H9 (cell line): ENCODE measurements at regions not wholly inside any gene's neighbourhood (a gene's known extent, or its start where the extent isn't known, plus 50 kb on each side); places are given as distances from the start of the nearest gene placed in this dataset.

Source experiments
- DNase-seq: peaks from one replicate; pipeline ENCODE4 v3.0.0-alpha.2; 2017
- H2AFZ ChIP-seq: one replicate; pipeline ENCODE4 v1.6.1; 2013; ENCODE audit warnings: mild to moderate bottlenecking, low read length, control low read depth, moderate library complexity
- H2AK5ac ChIP-seq: 2 replicates; pipeline ENCODE4 v1.6.1; 2013; ENCODE audit warnings: low read length, control low read depth, mixed read lengths; ENCODE audit not compliant: insufficient read length
- H2BK120ac ChIP-seq: one replicate; pipeline ENCODE4 v1.6.1; 2013; ENCODE audit warnings: low read depth, mild to moderate bottlenecking, low read length, control low read depth, inconsistent platforms; ENCODE audit not compliant: poor library complexity, severe bottlenecking
- H2BK12ac ChIP-seq: 2 replicates; pipeline ENCODE4 v1.6.1; 2013; ENCODE audit warnings: low read length, control low read depth, mixed read lengths, low read depth; ENCODE audit not compliant: insufficient read length
- H2BK15ac ChIP-seq: 2 replicates; pipeline ENCODE4 v1.6.1; 2013; ENCODE audit warnings: low read depth, low read length, control low read depth
- H2BK20ac ChIP-seq: one replicate; pipeline ENCODE4 v1.6.1; 2013; ENCODE audit warnings: low read depth, mild to moderate bottlenecking, low read length, control low read depth, inconsistent platforms; ENCODE audit not compliant: poor library complexity, severe bottlenecking
- H2BK5ac ChIP-seq: 2 replicates; pipeline ENCODE4 v1.6.1; 2013; ENCODE audit warnings: low read length, control low read depth, mixed read lengths; ENCODE audit not compliant: insufficient read length
- H3K14ac ChIP-seq: 2 replicates; pipeline ENCODE4 v1.6.1; 2013; ENCODE audit warnings: low read length, control low read depth; ENCODE audit not compliant: insufficient read depth
- H3K18ac ChIP-seq: 2 replicates; pipeline ENCODE4 v1.6.1; 2013; ENCODE audit warnings: low read depth, mild to moderate bottlenecking, mixed read lengths, low read length, control low read depth; ENCODE audit not compliant: insufficient read length
- H3K23ac ChIP-seq: 2 replicates; pipeline ENCODE4 v1.6.1; 2013; ENCODE audit warnings: low read length, control low read depth, mixed read lengths, low read depth; ENCODE audit not compliant: insufficient read length
- H3K23me2 ChIP-seq: 2 replicates; pipeline ENCODE4 v1.6.1; 2013; ENCODE audit warnings: low read depth, mild to moderate bottlenecking, mixed read lengths, low read length, control low read depth; ENCODE audit not compliant: insufficient read length, poor library complexity, severe bottlenecking
- H3K27ac ChIP-seq: 2 replicates; pipeline ENCODE4 v1.5.1; 2013; ENCODE audit warnings: low read length, control low read depth, mixed read lengths, low read depth; ENCODE audit not compliant: insufficient read length
- H3K27me3 ChIP-seq: 2 replicates; pipeline ENCODE4 v1.6.1; 2013; ENCODE audit warnings: low read length, control low read depth, inconsistent platforms; ENCODE audit not compliant: insufficient read depth
- H3K4ac ChIP-seq: 2 replicates; pipeline ENCODE4 v1.6.1; 2013; ENCODE audit warnings: low read depth, mild to moderate bottlenecking, control low read depth, inconsistent platforms, low read length, moderate library complexity
- H3K4me1 ChIP-seq: 2 replicates; pipeline ENCODE4 v1.6.1; 2013; ENCODE audit warnings: low read length, control low read depth, inconsistent platforms; ENCODE audit not compliant: insufficient read depth
- H3K4me2 ChIP-seq: 2 replicates; pipeline ENCODE4 v1.6.1; 2013; ENCODE audit warnings: low read length, control low read depth, mixed read lengths; ENCODE audit not compliant: insufficient read length, insufficient read depth
- H3K56ac ChIP-seq: 2 replicates; pipeline ENCODE4 v1.6.1; 2013; ENCODE audit warnings: low read depth, mild to moderate bottlenecking, mixed read lengths, low read length, control low read depth; ENCODE audit not compliant: insufficient read length
- H3K79me1 ChIP-seq: 2 replicates; pipeline ENCODE4 v1.6.1; 2013; ENCODE audit warnings: low read depth, mild to moderate bottlenecking, moderate library complexity, low read length, control low read depth, inconsistent platforms; ENCODE audit not compliant: insufficient read depth, poor library complexity, severe bottlenecking
- H3K79me2 ChIP-seq: 2 replicates; pipeline ENCODE4 v1.6.1; 2013; ENCODE audit warnings: low read length, control low read depth, inconsistent platforms; ENCODE audit not compliant: insufficient read depth
- H3K9ac ChIP-seq: 2 replicates; pipeline ENCODE4 v1.6.1; 2013; ENCODE audit warnings: low read length, control low read depth, mixed read lengths; ENCODE audit not compliant: insufficient read length; ENCODE audit errors: extremely low read depth
- H3K9me3 ChIP-seq: one replicate; pipeline ENCODE4 v1.6.1; 2013; ENCODE audit warnings: low read depth, low read length, inconsistent platforms; ENCODE audit not compliant: control insufficient read depth
- H3T11ph ChIP-seq: one replicate; pipeline ENCODE4 v1.6.1; 2013; ENCODE audit warnings: mild to moderate bottlenecking, low read length, control low read depth, inconsistent platforms
- H4K20me1 ChIP-seq: one replicate; pipeline ENCODE4 v1.6.1; 2013; ENCODE audit not compliant: control insufficient read depth, insufficient read length, insufficient read depth
- H4K5ac ChIP-seq: 2 replicates; pipeline ENCODE4 v1.6.1; 2013; ENCODE audit warnings: low read depth, mild to moderate bottlenecking, mixed read lengths, low read length, control low read depth; ENCODE audit not compliant: insufficient read length
- H4K8ac ChIP-seq: replicated peaks from 2 replicates; pipeline ENCODE4 v1.6.1; 2013; ENCODE audit warnings: low read length, control low read depth, mixed read lengths, low read depth; ENCODE audit not compliant: insufficient read length
- H4K91ac ChIP-seq: 2 replicates; pipeline ENCODE4 v1.6.1; 2013; ENCODE audit warnings: low read depth, mild to moderate bottlenecking, moderate library complexity, mixed read lengths, low read length, control low read depth; ENCODE audit not compliant: insufficient read length
- H3K27ac Mint-ChIP-seq, 3 experiments: 2 replicates in 2 of 3; 3 replicates in 1 of 3; pipeline ENCODE4 v1.8.0; 2020 to 2021; ENCODE audit warnings: mixed read lengths in 3 of 3, mild to moderate bottlenecking in 1 of 3, moderate library complexity in 1 of 3
- H3K27me3 Mint-ChIP-seq: 2 replicates; pipeline ENCODE4 v1.8.0; 2021; ENCODE audit warnings: low read depth, mild to moderate bottlenecking, moderate library complexity, mixed read lengths
- H3K36me3 Mint-ChIP-seq, 3 experiments: 2 replicates in 2 of 3; 3 replicates in 1 of 3; pipeline ENCODE4 v1.8.0; 2020 to 2021; ENCODE audit warnings: low read depth in 3 of 3, mixed read lengths in 3 of 3; ENCODE audit not compliant: insufficient read depth in 1 of 3
- H3K4me1 Mint-ChIP-seq, 2 experiments: 2 replicates each; pipeline ENCODE4 v1.8.0; 2020; ENCODE audit warnings: mixed read lengths in 2 of 2
- H3K4me3 Mint-ChIP-seq, 2 experiments: 2 replicates in 1 of 2; 3 replicates in 1 of 2; pipeline ENCODE4 v1.8.0; 2020 to 2021; ENCODE audit warnings: mild to moderate bottlenecking in 2 of 2, mixed read lengths in 2 of 2, moderate library complexity in 1 of 2
- H3K9me3 Mint-ChIP-seq, 2 experiments: 2 replicates in 1 of 2; 3 replicates in 1 of 2; pipeline ENCODE4 v1.8.0; 2020; ENCODE audit warnings: mild to moderate bottlenecking in 2 of 2, mixed read lengths in 2 of 2, moderate library complexity in 1 of 2
- CTCF ChIP-seq: fragments of 200-600 bp; sonication (generic); conservative IDR thresholded peaks from 3 replicates; pipeline ENCODE4 v1.8.0; 2021; ENCODE audit warnings: antibody characterized with exemption, mild to moderate bottlenecking
- WGBS: extraction: QIAGEN DNeasy Blood & Tissue Kit; methylation state at CpG from one replicate; pipeline ENCODE4 v1.1.7; 2013; ENCODE audit warnings: missing lambda C conversion rate, low lambda C conversion rate, mixed read lengths; ENCODE audit not compliant: insufficient read length; ENCODE audit errors: extremely low coverage; 5-methylcytosine and 5-hydroxymethylcytosine counted together

- Histone ChIP-seq H3K79me2 (no peaks in the 10 kb centered on the region), H3K18ac (no peak overlapping the region), H3K27me3 (no peaks in the 10 kb centered on the region), H3K4me1 (no peaks in the 10 kb centered on the region), H2BK20ac (no peak overlapping the region), H3K23me2 (no peaks in the 10 kb centered on the region), H2BK15ac (no peak overlapping the region), H3K23ac (no peak overlapping the region), H3K14ac (no peak overlapping the region), H3K4ac (no peak overlapping the region), H2AFZ (no peak overlapping the region), H4K8ac (no peak overlapping the region), H3K56ac (no peak overlapping the region), H4K91ac (no peak overlapping the region), H3K79me1 (no peaks in the 10 kb centered on the region), H2BK12ac (no peak overlapping the region), H2BK120ac (no peak overlapping the region), H3T11ph (no peak overlapping the region), H4K5ac (no peak overlapping the region), H2BK5ac (no peak overlapping the region), H2AK5ac (no peak overlapping the region), H3K9me3 (no peaks in the 10 kb centered on the region), H4K20me1 (no peaks in the 10 kb centered on the region), H3K9ac (no peak overlapping the region), H3K4me2 (no peak overlapping the region), H3K27ac (no peak overlapping the region)
- Mint-ChIP-seq H3K4me1 (no peaks in the 10 kb centered on the region), H3K27me3 (peaks cover 1% of the 10 kb centered on the region; the same call in 1 of the 2 replicates), H3K9me3 (no peaks in the 10 kb centered on the region), H3K36me3 (no peaks in the 10 kb centered on the region), H3K27ac (no peak overlapping the region), H3K4me3 (no peak overlapping the region)
- no peak for DNase-seq
- TF ChIP-seq CTCF: no peak
- no CpG with 5 or more reads among the region's 5 CpGs for WGBS
Observed at GRCh38 chr1:30636621-30637020, 86.8 kb downstream of the MATN1 start.
